Testis (tissue), 2 donors: ENCODE measurements at regions not wholly inside any gene's neighbourhood (a gene's known extent, or its start where the extent isn't known, plus 50 kb on each side); places are given as distances from the start of the nearest gene placed in this dataset.

Source experiments
- POLR2A ChIP-seq: fragments of 450-650 bp; IDR thresholded peaks from one replicate; pipeline ENCODE4 v1.6.1; 2017; ENCODE audit warnings: antibody characterized with exemption, mild to moderate bottlenecking, moderate library complexity
- TF ChIP-seq, protein P1 (sequence below), 3 experiments: fragments of 450-650 bp in 2 of 3; fragments of 200-600 bp in 1 of 3; sonication (generic) in 1 of 3; IDR thresholded peaks; one replicate each; pipeline ENCODE4 v1.5.1; 2016 to 2019; ENCODE audit warnings: antibody characterized with exemption in 3 of 3, mild to moderate bottlenecking in 2 of 3, moderate library complexity in 1 of 3

GRCh38 chr5:117496801-117497200, 922.2 kb upstream of the SEMA6A start:
- TF ChIP-seq, protein P1, sequence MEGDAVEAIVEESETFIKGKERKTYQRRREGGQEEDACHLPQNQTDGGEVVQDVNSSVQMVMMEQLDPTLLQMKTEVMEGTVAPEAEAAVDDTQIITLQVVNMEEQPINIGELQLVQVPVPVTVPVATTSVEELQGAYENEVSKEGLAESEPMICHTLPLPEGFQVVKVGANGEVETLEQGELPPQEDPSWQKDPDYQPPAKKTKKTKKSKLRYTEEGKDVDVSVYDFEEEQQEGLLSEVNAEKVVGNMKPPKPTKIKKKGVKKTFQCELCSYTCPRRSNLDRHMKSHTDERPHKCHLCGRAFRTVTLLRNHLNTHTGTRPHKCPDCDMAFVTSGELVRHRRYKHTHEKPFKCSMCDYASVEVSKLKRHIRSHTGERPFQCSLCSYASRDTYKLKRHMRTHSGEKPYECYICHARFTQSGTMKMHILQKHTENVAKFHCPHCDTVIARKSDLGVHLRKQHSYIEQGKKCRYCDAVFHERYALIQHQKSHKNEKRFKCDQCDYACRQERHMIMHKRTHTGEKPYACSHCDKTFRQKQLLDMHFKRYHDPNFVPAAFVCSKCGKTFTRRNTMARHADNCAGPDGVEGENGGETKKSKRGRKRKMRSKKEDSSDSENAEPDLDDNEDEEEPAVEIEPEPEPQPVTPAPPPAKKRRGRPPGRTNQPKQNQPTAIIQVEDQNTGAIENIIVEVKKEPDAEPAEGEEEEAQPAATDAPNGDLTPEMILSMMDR (IDR thresholded peaks at IDR 0.05) = no peak
- no peak for TF ChIP-seq POLR2A
